PFSK-1 (cell line): ENCODE measurements at regions not wholly inside any gene's neighbourhood (a gene's known extent, or its start where the extent isn't known, plus 50 kb on each side); places are given as distances from the start of the nearest gene placed in this dataset.

Experiments
- POLR2AphosphoS5 ChIP-seq: IDR thresholded peaks from 2 replicates; pipeline ENCODE4 v1.6.1; 2012; ENCODE audit warnings: low read depth, mild to moderate bottlenecking, control low read depth, low read length, moderate library complexity
- REST ChIP-seq, 2 experiments: IDR thresholded peaks; 2 replicates each; pipeline versions ENCODE4 v1.6.1 to v1.8.0; 2011 to 2012; ENCODE audit warnings: low read depth in 2 of 2, low read length in 2 of 2, control low read depth in 1 of 2, inconsistent platforms in 1 of 2, mild to moderate bottlenecking in 1 of 2, moderate library complexity in 1 of 2; ENCODE audit not compliant: insufficient read depth in 1 of 2
- SIN3A ChIP-seq: IDR thresholded peaks from 2 replicates; pipeline ENCODE4 v1.6.1; 2012; ENCODE audit warnings: mild to moderate bottlenecking, low read length, moderate library complexity, borderline replicate concordance; ENCODE audit not compliant: insufficient read depth
- TAF1 ChIP-seq: IDR thresholded peaks from 2 replicates; pipeline ENCODE4 v1.6.1; 2012; ENCODE audit warnings: low read length, control low read depth, borderline replicate concordance; ENCODE audit not compliant: insufficient read depth

GRCh38 chr10:62623223-62623622 lies 181.3 kb upstream of the ADO start:
- TF ChIP-seq REST (IDR thresholded peaks at IDR 0.05; ENCODE audit: insufficient read depth in 1 of 2, low read depth in 2 of 2, low read length in 2 of 2) (no peak), POLR2AphosphoS5 (no peak), TAF1 (no peak), SIN3A (no peak)
